Neuronal stem cell (in vitro differentiated cells): ENCODE measurements at regions not wholly inside any gene's neighbourhood (a gene's known extent, or its start where the extent isn't known, plus 50 kb on each side); places are given as distances from the start of the nearest gene placed in this dataset.

ENCODE experiments used
- DNase-seq: peaks from one replicate; pipeline ENCODE4 v3.0.0-alpha.2; 2013; ENCODE audit warnings: low spot score
- H2AFZ ChIP-seq: one replicate; pipeline ENCODE4 v1.6.1; 2013; ENCODE audit warnings: mild to moderate bottlenecking, low read length, inconsistent platforms
- H2AK5ac ChIP-seq: 2 replicates; pipeline ENCODE4 v1.6.1; 2013; ENCODE audit warnings: low read depth, mild to moderate bottlenecking, inconsistent platforms, low read length, moderate library complexity, mixed read lengths
- H2BK120ac ChIP-seq: 2 replicates; pipeline ENCODE4 v1.6.1; 2013; ENCODE audit warnings: low read depth, mild to moderate bottlenecking, inconsistent platforms, low read length, moderate library complexity, mixed read lengths
- H2BK12ac ChIP-seq: one replicate; pipeline ENCODE4 v1.6.1; 2013; ENCODE audit warnings: low read length, inconsistent platforms
- H2BK15ac ChIP-seq: 2 replicates; pipeline ENCODE4 v1.6.1; 2013; ENCODE audit warnings: mild to moderate bottlenecking, low read length, inconsistent platforms, mixed read lengths
- H2BK5ac ChIP-seq: one replicate; pipeline ENCODE4 v1.6.1; 2013; ENCODE audit warnings: inconsistent platforms, mild to moderate bottlenecking, low read length, moderate library complexity
- H3K14ac ChIP-seq: one replicate; pipeline ENCODE4 v1.6.1; 2013; ENCODE audit warnings: low read length, inconsistent platforms
- H3K18ac ChIP-seq: 2 replicates; pipeline ENCODE4 v1.6.1; 2013; ENCODE audit warnings: low read length, inconsistent platforms
- H3K23ac ChIP-seq: 2 replicates; pipeline ENCODE4 v1.6.1; 2013; ENCODE audit warnings: low read depth, mild to moderate bottlenecking, mixed read lengths, low read length, inconsistent platforms; ENCODE audit not compliant: poor library complexity
- H3K27ac ChIP-seq: replicated peaks from 3 replicates; pipeline ENCODE4 v1.5.1; 2013; ENCODE audit warnings: low read length, inconsistent platforms
- H3K27me3 ChIP-seq, 3 experiments: 2 replicates each; pipeline ENCODE4 v1.6.1; 2013; ENCODE audit warnings: low read length in 3 of 3, mild to moderate bottlenecking in 2 of 3, inconsistent platforms in 1 of 3, low read depth in 1 of 3, mixed read lengths in 1 of 3, moderate library complexity in 1 of 3; ENCODE audit not compliant: control insufficient read depth in 3 of 3, insufficient read depth in 3 of 3
- H3K36me3 ChIP-seq, 2 donors: replicated peaks in 1 of 2; 2 replicates each; pipeline ENCODE4 v1.6.1; 2013; ENCODE audit warnings: low read length in 2 of 2; ENCODE audit not compliant: control insufficient read depth in 2 of 2, insufficient read depth in 2 of 2
- H3K4ac ChIP-seq: 2 replicates; pipeline ENCODE4 v1.6.1; 2013; ENCODE audit warnings: inconsistent platforms, mild to moderate bottlenecking, low read length, moderate library complexity
- H3K4me1 ChIP-seq, 2 donors: 1 replicate in 1 of 2; 2 replicates in 1 of 2; pipeline ENCODE4 v1.6.1; 2013; ENCODE audit warnings: low read length in 2 of 2, low read depth in 1 of 2; ENCODE audit not compliant: control insufficient read depth in 2 of 2, insufficient read depth in 1 of 2
- H3K4me2 ChIP-seq: one replicate; pipeline ENCODE4 v1.6.1; 2013; ENCODE audit warnings: mild to moderate bottlenecking, low read length, inconsistent platforms; ENCODE audit not compliant: insufficient read depth, poor library complexity, severe bottlenecking
- H3K4me3 ChIP-seq, 2 donors: 2 replicates each; pipeline ENCODE4 v1.5.1; 2013; ENCODE audit warnings: low read length in 2 of 2, mild to moderate bottlenecking in 2 of 2, inconsistent platforms in 1 of 2, moderate library complexity in 1 of 2
- H3K79me1 ChIP-seq: one replicate; pipeline ENCODE4 v1.6.1; 2013; ENCODE audit warnings: low read depth, mild to moderate bottlenecking, inconsistent platforms, low read length, moderate library complexity
- H3K9ac ChIP-seq: one replicate; pipeline ENCODE4 v1.6.1; 2013; ENCODE audit warnings: mild to moderate bottlenecking, low read depth, low read length, inconsistent platforms; ENCODE audit not compliant: poor library complexity
- H3K9me3 ChIP-seq, 2 donors: replicated peaks in 1 of 2; 2 replicates each; pipeline versions ENCODE3 to v1.6.1; 2013; ENCODE audit warnings: low read length in 2 of 2, mild to moderate bottlenecking in 2 of 2, inconsistent platforms in 1 of 2, low read depth in 1 of 2, mixed read lengths in 1 of 2, moderate library complexity in 1 of 2; ENCODE audit not compliant: control insufficient read depth in 2 of 2, insufficient read depth in 1 of 2
- H4K8ac ChIP-seq: one replicate; pipeline ENCODE4 v1.6.1; 2013; ENCODE audit warnings: low read depth, mild to moderate bottlenecking, inconsistent platforms, low read length, moderate library complexity
- H4K91ac ChIP-seq: one replicate; pipeline ENCODE4 v1.6.1; 2013; ENCODE audit warnings: low read length, low read depth, mild to moderate bottlenecking, inconsistent platforms; ENCODE audit not compliant: poor library complexity
- WGBS, 2 donors: extraction: QIAGEN DNeasy Blood & Tissue Kit; methylation state at CpG; one replicate each; pipeline ENCODE4 v1.1.7; 2013; ENCODE audit warnings: missing lambda C conversion rate in 2 of 2, mixed read lengths in 1 of 2; ENCODE audit not compliant: insufficient read length in 2 of 2, insufficient replicate concordance in 1 of 2; ENCODE audit errors: extremely low coverage in 2 of 2; 5-methylcytosine and 5-hydroxymethylcytosine counted together

GRCh38 chr6:112983713-112984261 lies 636.7 kb downstream of the RFPL4B start:
- H3K23ac ChIP-seq = no peak overlapping the region
- H2BK15ac ChIP-seq = no peak overlapping the region
- H4K91ac ChIP-seq = no peak overlapping the region
- H3K9ac ChIP-seq = no peak overlapping the region
- no peak overlapping the region for H2BK120ac ChIP-seq
- H3K36me3 ChIP-seq = no peaks in the 10 kb centered on the region
- no peaks in the 10 kb centered on the region for H3K9me3 ChIP-seq
- H3K4me2 ChIP-seq = no peak overlapping the region
- H3K27ac ChIP-seq = no peak overlapping the region
- no peak overlapping the region for H2AFZ ChIP-seq
- H3K27me3 ChIP-seq = no peaks in the 10 kb centered on the region
- no peak overlapping the region for H4K8ac ChIP-seq
- H3K14ac ChIP-seq = no peak overlapping the region
- WGBS, 2 donors = no CpG with 5 or more reads among the region's 1 CpG
- H2BK5ac ChIP-seq = no peak overlapping the region
- H2BK12ac ChIP-seq = no peak overlapping the region
- no peaks in the 10 kb centered on the region for H3K79me1 ChIP-seq
- no peak overlapping the region for H3K4me3 ChIP-seq
- H2AK5ac ChIP-seq = no peak overlapping the region
- no peak for DNase-seq
- no peak overlapping the region for H3K4ac ChIP-seq
- no peak overlapping the region for H3K18ac ChIP-seq
- H3K4me1 ChIP-seq = peaks cover 0 to 3% of the 10 kb centered on the region in 2 donors

GRCh38 chr6:112984899-112985298 lies 637.8 kb downstream of the RFPL4B start:
- H2BK5ac ChIP-seq = no peak overlapping the region
- H2BK15ac ChIP-seq = no peak overlapping the region
- WGBS, 2 donors = no CpG with 5 or more reads among the region's 2 CpGs
- no peak overlapping the region for H3K27ac ChIP-seq
- H3K27me3 ChIP-seq = no peaks in the 10 kb centered on the region
- H3K4me1 ChIP-seq = peaks cover 0 to 3% of the 10 kb centered on the region in 2 donors
- no peak overlapping the region for H2BK120ac ChIP-seq
- no peak overlapping the region for H2BK12ac ChIP-seq
- no peaks in the 10 kb centered on the region for H3K9me3 ChIP-seq
- H4K8ac ChIP-seq = no peak overlapping the region
- no peak overlapping the region for H3K18ac ChIP-seq
- no peaks in the 10 kb centered on the region for H3K79me1 ChIP-seq
- H2AFZ ChIP-seq = peak overlapping the region; percentile 64
- no peak overlapping the region for H3K4me3 ChIP-seq
- no peak overlapping the region for H3K4me2 ChIP-seq
- no peak overlapping the region for H3K4ac ChIP-seq
- no peak overlapping the region for H3K9ac ChIP-seq
- H3K14ac ChIP-seq = no peak overlapping the region
- H2AK5ac ChIP-seq = no peak overlapping the region
- H3K36me3 ChIP-seq = no peaks in the 10 kb centered on the region
- no peak overlapping the region for H4K91ac ChIP-seq
- no peak overlapping the region for H3K23ac ChIP-seq
- DNase-seq = no peak

- Histone ChIP-seq H3K9me3 (no peaks in the 10 kb centered on the region), H3K4ac (no peak overlapping the region), H3K27ac (no peak overlapping the region), H3K18ac (no peak overlapping the region), H4K91ac (no peak overlapping the region), H3K79me1 (no peaks in the 10 kb centered on the region), H3K4me1 (peaks cover 0 to 3% of the 10 kb centered on the region in 2 donors), H4K8ac (no peak overlapping the region), H3K23ac (no peak overlapping the region), H3K14ac (no peak overlapping the region), H3K9ac (no peak overlapping the region), H3K4me3 (no peak overlapping the region), H3K36me3 (no peaks in the 10 kb centered on the region), H2BK120ac (no peak overlapping the region), H2AK5ac (no peak overlapping the region), H2BK12ac (no peak overlapping the region), H3K4me2 (no peak overlapping the region), H3K27me3 (no peaks in the 10 kb centered on the region), H2BK15ac (no peak overlapping the region), H2BK5ac (no peak overlapping the region), H2AFZ (no peak overlapping the region)
- no CpG with 5 or more reads among the region's 2 CpGs for WGBS, 2 donors
- no peak for DNase-seq
Observed at GRCh38 chr6:112986321-112986720, 639.2 kb downstream of the RFPL4B start.

GRCh38 chr6:112988748-112989147 lies 641.6 kb downstream of the RFPL4B start:
- no peak overlapping the region for H2BK5ac ChIP-seq
- no peak overlapping the region for H3K14ac ChIP-seq
- no peak overlapping the region for H3K4me3 ChIP-seq
- peaks cover 0 to 3% of the 10 kb centered on the region in 2 donors for H3K4me1 ChIP-seq
- no peak overlapping the region for H3K9ac ChIP-seq
- no CpG with 5 or more reads among the region's 1 CpG for WGBS, 2 donors
- no peak overlapping the region for H4K8ac ChIP-seq
- no peak overlapping the region for H3K4me2 ChIP-seq
- H3K9me3 ChIP-seq = peaks cover 0 to 3% of the 10 kb centered on the region in 2 donors
- no peak overlapping the region for H3K23ac ChIP-seq
- no peak overlapping the region for H2BK15ac ChIP-seq
- H3K4ac ChIP-seq = no peak overlapping the region
- no peaks in the 10 kb centered on the region for H3K79me1 ChIP-seq
- no peaks in the 10 kb centered on the region for H3K36me3 ChIP-seq
- no peak overlapping the region for H2AFZ ChIP-seq
- no peak overlapping the region for H3K27ac ChIP-seq
- no peak for DNase-seq
- no peak overlapping the region for H2BK120ac ChIP-seq
- H3K27me3 ChIP-seq = no peaks in the 10 kb centered on the region
- H4K91ac ChIP-seq = no peak overlapping the region
- no peak overlapping the region for H2BK12ac ChIP-seq
- H2AK5ac ChIP-seq = no peak overlapping the region
- no peak overlapping the region for H3K18ac ChIP-seq
